ENCODE measurements at regions not wholly inside any gene's neighbourhood (a gene's known extent, or its start where the extent isn't known, plus 50 kb on each side); places are given as distances from the start of the nearest gene placed in this dataset.

GRCh38 chr4:112053825-112054350, 91.4 kb upstream of the FAM241A start:
- Histone ChIP-seq H3K4me2 (ENCODE audit: insufficient read depth, low read length) (no peak overlapping the region), H3K9me1 (replicated peaks; ENCODE audit: control insufficient read depth, extremely low read depth, insufficient read depth, low read length) (no peaks in the 10 kb centered on the region), H3K79me2 (ENCODE audit: control insufficient read depth, insufficient read depth, low read length) (no peaks in the 10 kb centered on the region), H3K4me1 (ENCODE audit: control insufficient read depth, extremely low read depth, insufficient read depth, low read length) (peaks cover 9% of the 10 kb centered on the region), H3K36me3 (ENCODE audit: control insufficient read depth in 2 of 2, extremely low read depth in 1 of 2, insufficient read depth in 2 of 2, low read length in 2 of 2) (no peaks in the 10 kb centered on the region), H3K27me3 (ENCODE audit: control insufficient read depth in 2 of 2, insufficient read depth in 2 of 2, low read length in 2 of 2) (no peaks in the 10 kb centered on the region), H3K9me3 (replicated peaks; ENCODE audit: control insufficient read depth, insufficient read depth, low read length) (no peaks in the 10 kb centered on the region), H3K27ac (ENCODE audit: insufficient read depth, low read depth, low read length) (no peak overlapping the region), H4K20me1 (replicated peaks; ENCODE audit: control insufficient read depth, extremely low read depth, insufficient read depth, low read length) (no peaks in the 10 kb centered on the region), H3K4me3 (replicated peaks in 1 of 3; ENCODE audit: insufficient read depth in 1 of 3, low read depth in 1 of 3, low read length in 3 of 3) (no peak overlapping the region), H2AFZ (ENCODE audit: low read depth, low read length) (no peak overlapping the region), H3K9ac (replicated peaks; ENCODE audit: extremely low read depth, insufficient read depth, low read length) (no peak overlapping the region)
- TF ChIP-seq MAX (IDR thresholded peaks at IDR 0.05; ENCODE audit: insufficient read depth, insufficient read length) (no peak), GATA2 (IDR thresholded peaks at IDR 0.05; ENCODE audit: insufficient read depth, insufficient read length, low read depth, low read length) (no peak), FOS (IDR thresholded peaks at IDR 0.05; ENCODE audit: borderline replicate concordance, insufficient read depth, low read length) (no peak), MYC (IDR thresholded peaks at IDR 0.05; ENCODE audit: low read depth, low read length) (no peak), JUN (IDR thresholded peaks at IDR 0.05; ENCODE audit: borderline replicate concordance, insufficient read depth, insufficient read length, low read depth) (no peak), POLR2A (IDR thresholded peaks at IDR 0.05; ENCODE audit: low read depth, low read length) (no peak), EZH2 (IDR thresholded peaks at IDR 0.05; ENCODE audit: borderline replicate concordance, low read depth, low read length, severe bottlenecking) (no peak), CTCF (IDR thresholded peaks at IDR 0.05; ENCODE audit: extremely low read depth in 1 of 2, insufficient read depth in 1 of 2, low read depth in 1 of 2, low read length in 2 of 2) (no peak), POLR2AphosphoS5 (IDR thresholded peaks at IDR 0.05; ENCODE audit: insufficient read depth, low read depth, low read length) (no peak)
- dilution Hi-C loops (cut with MboI; ENCODE audit: extremely low pct_ligation_motif_present, low sequenced_read_pairs) (no loop called here), intact Hi-C loops (cut with micrococcal nuclease) (no loop called here)
- ChIA-PET POLR2A (no interaction called here), CTCF (interaction anchor here (1.3 kb wide), 1 partner anchor 22 kb away, joined by 3 read pairs; no protein-coding TSS in a partner anchor)
- FAIRE-seq (no peak), DNase-seq (ENCODE audit: low read depth, low spot score) (no peak)
- BruUV-seq (replicated peaks) = no TSS peak

All from endothelial cell of umbilical vein (primary cell).